Fibroblast of lung (primary cell): ENCODE measurements at regions not wholly inside any gene's neighbourhood (a gene's known extent, or its start where the extent isn't known, plus 50 kb on each side); places are given as distances from the start of the nearest gene placed in this dataset.

Experiments
- EZH2 ChIP-seq: IDR thresholded peaks from 2 replicates; pipeline ENCODE4 v1.5.1; 2012; ENCODE audit warnings: low read length, control low read depth, mild to moderate bottlenecking; ENCODE audit errors: missing control alignments
- TF ChIP-seq, protein P1 (sequence below), 2 donors: IDR thresholded peaks in 1 of 2; conservative IDR thresholded peaks in 1 of 2; 1 replicate in 1 of 2; 2 replicates in 1 of 2; pipeline ENCODE4 v1.5.1; 2011 to 2012; ENCODE audit warnings: low read length in 2 of 2, control low read depth in 1 of 2, inconsistent platforms in 1 of 2, low read depth in 1 of 2, mild to moderate bottlenecking in 1 of 2

DNA sequence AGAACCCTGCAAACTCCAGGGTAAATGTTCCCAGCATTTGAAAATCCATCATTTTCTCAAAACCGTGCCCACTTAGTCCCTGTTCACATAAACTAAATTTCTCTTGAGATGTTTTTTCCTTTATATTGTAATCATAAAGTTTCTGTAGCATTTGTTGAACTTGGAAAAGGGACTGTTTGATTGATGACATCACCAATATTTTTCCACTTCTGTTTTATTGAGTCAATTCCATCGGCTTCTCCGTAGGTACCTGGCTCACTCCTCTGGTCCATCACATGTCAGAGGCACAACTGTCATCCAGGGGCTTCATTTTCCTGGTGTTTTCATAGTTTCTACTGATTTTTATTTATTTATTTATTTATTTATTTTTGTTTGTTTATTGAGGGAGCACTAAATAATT, 462.5 kb upstream of the PFKP start:
- TF ChIP-seq, protein P1, sequence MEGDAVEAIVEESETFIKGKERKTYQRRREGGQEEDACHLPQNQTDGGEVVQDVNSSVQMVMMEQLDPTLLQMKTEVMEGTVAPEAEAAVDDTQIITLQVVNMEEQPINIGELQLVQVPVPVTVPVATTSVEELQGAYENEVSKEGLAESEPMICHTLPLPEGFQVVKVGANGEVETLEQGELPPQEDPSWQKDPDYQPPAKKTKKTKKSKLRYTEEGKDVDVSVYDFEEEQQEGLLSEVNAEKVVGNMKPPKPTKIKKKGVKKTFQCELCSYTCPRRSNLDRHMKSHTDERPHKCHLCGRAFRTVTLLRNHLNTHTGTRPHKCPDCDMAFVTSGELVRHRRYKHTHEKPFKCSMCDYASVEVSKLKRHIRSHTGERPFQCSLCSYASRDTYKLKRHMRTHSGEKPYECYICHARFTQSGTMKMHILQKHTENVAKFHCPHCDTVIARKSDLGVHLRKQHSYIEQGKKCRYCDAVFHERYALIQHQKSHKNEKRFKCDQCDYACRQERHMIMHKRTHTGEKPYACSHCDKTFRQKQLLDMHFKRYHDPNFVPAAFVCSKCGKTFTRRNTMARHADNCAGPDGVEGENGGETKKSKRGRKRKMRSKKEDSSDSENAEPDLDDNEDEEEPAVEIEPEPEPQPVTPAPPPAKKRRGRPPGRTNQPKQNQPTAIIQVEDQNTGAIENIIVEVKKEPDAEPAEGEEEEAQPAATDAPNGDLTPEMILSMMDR (conservative IDR thresholded peaks at IDR 0.05 in 1 of 2, IDR thresholded peaks at IDR 0.05 in 1 of 2; ENCODE audit: low read depth in 1 of 2, low read length in 2 of 2) = no peak
- TF ChIP-seq EZH2 = no peak
